K562 (cell line): ENCODE measurements at regions not wholly inside any gene's neighbourhood (a gene's known extent, or its start where the extent isn't known, plus 50 kb on each side); places are given as distances from the start of the nearest gene placed in this dataset.

Experiments used
- CC2D1A ChIP-seq: fragments of 450-650 bp; IDR thresholded peaks from 2 replicates; pipeline ENCODE4 v1.6.1; 2017; ENCODE audit warnings: mild to moderate bottlenecking
- CHD4 ChIP-seq: fragments of 200-600 bp; sonication (generic); IDR thresholded peaks from 3 replicates; pipeline ENCODE4 v1.6.1; 2012; ENCODE audit warnings: low read depth, mild to moderate bottlenecking, mixed read lengths, low read length, inconsistent platforms; ENCODE audit not compliant: insufficient read depth, insufficient replicate concordance, poor library complexity, severe bottlenecking
- FOXK2 ChIP-seq, 2 experiments: fragments of 450-650 bp; IDR thresholded peaks in 1 of 2; conservative IDR thresholded peaks in 1 of 2; 2 replicates each; pipeline ENCODE4 v1.6.1; 2016; ENCODE audit warnings: low read depth in 2 of 2, mild to moderate bottlenecking in 1 of 2
- HDAC2 ChIP-seq: fragments of 450-650 bp; IDR thresholded peaks from 2 replicates; pipeline ENCODE4 v1.6.1; 2016; ENCODE audit warnings: mild to moderate bottlenecking
- HOMEZ ChIP-seq: fragments of 250-450 bp; sonication (Bioruptor Pico); IDR thresholded peaks from 2 replicates; pipeline ENCODE4 v1.4.0; 2020; ENCODE audit warnings: mild to moderate bottlenecking, moderate library complexity
- IRF1 ChIP-seq: sonication (generic); formaldehyde crosslinking; IDR thresholded peaks from 2 replicates; pipeline ENCODE4 v1.8.0; 2022; ENCODE audit warnings: missing genetic modification reagents, mild to moderate bottlenecking, borderline replicate concordance
- JUNB ChIP-seq: fragments of 450-650 bp; formaldehyde crosslinking; conservative IDR thresholded peaks from 2 replicates; pipeline ENCODE4 v1.4.0; 2020; ENCODE audit warnings: mild to moderate bottlenecking
- NUFIP1 ChIP-seq: fragments of 450-650 bp; IDR thresholded peaks from 2 replicates; pipeline ENCODE4 v1.6.1; 2018; ENCODE audit not compliant: partially characterized antibody
- POU5F1 ChIP-seq: fragments of 150-350 bp; IDR thresholded peaks from 2 replicates; pipeline ENCODE4 v1.6.1; 2014; ENCODE audit warnings: borderline replicate concordance, low read length, low read depth, mild to moderate bottlenecking; ENCODE audit not compliant: partially characterized antibody
- THAP7 ChIP-seq: fragments of 250-450 bp; sonication (Bioruptor Pico); IDR thresholded peaks from 2 replicates; pipeline ENCODE4 v1.5.0; 2021
- ZFPM2 ChIP-seq: fragments of 250-450 bp; sonication (Bioruptor Pico); IDR thresholded peaks from 2 replicates; pipeline ENCODE4 v1.5.1; 2022; ENCODE audit warnings: mild to moderate bottlenecking
- ZFX ChIP-seq: sonication (generic); formaldehyde crosslinking; IDR thresholded peaks from 2 replicates; pipeline ENCODE4 v1.8.0; 2022; ENCODE audit warnings: mild to moderate bottlenecking, missing genetic modification reagents, moderate library complexity
- ZNF184 ChIP-seq: sonication (generic); formaldehyde crosslinking; IDR thresholded peaks from 2 replicates; pipeline ENCODE4 v1.5.0; 2020; ENCODE audit warnings: missing genetic modification reagents
- ZNF436 ChIP-seq: fragments of 250-450, 450-650 bp; sonication (Bioruptor Pico); formaldehyde crosslinking; IDR thresholded peaks from 2 replicates; pipeline ENCODE4 v1.7.0; 2020; ENCODE audit warnings: mild to moderate bottlenecking
- ZNF589 ChIP-seq: fragments of 200-800 bp; sonication (Bioruptor generic); IDR thresholded peaks from 2 replicates; pipeline ENCODE4 v1.6.1; 2016; ENCODE audit warnings: low read depth, missing genetic modification characterization, missing compliant biosample characterization
- TF ChIP-seq, protein P1 (sequence below), 2 experiments: fragments of 450-650 bp; formaldehyde crosslinking in 1 of 2; IDR thresholded peaks; 2 replicates each; pipeline versions ENCODE4 v1.4.0 to v1.6.1; 2014 to 2020; ENCODE audit warnings: mild to moderate bottlenecking in 2 of 2, borderline replicate concordance in 1 of 2, low read depth in 1 of 2

DNA sequence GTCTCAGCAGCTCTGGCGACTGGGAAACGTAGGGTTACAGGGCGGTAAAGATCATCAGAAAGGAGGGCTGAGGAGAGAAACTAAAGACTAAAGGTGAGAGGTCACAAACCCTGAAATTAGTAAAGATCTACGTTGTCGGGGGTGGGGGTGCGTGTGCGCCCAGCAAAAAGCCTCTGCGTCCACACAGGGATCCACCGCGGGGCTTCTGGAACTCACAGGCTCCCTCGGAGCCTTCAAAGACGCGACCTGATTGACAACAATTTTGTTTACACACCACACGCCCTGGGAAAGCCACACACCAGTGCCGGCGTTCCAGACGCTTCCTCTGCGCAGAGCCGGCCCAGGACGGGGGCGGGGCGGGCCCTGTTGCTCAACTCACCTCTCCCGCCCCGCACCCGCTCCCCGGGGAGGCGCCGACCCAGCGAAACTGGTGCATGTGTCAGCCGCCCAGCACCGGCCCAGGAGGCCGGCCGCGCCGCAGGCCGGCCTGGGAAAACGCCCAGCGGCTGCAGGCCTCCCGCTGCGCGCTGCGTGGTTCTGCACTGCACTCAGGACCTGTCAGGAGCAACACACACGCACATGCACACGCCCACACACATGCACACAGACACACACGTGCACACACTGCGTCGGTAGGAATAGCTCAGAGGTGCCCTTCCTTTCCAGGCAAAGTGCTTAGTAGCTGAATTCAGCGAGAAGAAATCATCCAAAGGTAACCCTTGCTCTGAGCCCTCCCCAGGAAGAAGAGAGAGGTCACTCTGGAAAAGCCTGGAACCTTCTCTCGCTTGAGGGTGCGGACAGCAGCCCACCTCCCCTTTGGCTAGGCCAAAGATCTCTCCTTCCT lies 57.2 kb upstream of the ARID1B start (continued):
- TF ChIP-seq, protein P1, sequence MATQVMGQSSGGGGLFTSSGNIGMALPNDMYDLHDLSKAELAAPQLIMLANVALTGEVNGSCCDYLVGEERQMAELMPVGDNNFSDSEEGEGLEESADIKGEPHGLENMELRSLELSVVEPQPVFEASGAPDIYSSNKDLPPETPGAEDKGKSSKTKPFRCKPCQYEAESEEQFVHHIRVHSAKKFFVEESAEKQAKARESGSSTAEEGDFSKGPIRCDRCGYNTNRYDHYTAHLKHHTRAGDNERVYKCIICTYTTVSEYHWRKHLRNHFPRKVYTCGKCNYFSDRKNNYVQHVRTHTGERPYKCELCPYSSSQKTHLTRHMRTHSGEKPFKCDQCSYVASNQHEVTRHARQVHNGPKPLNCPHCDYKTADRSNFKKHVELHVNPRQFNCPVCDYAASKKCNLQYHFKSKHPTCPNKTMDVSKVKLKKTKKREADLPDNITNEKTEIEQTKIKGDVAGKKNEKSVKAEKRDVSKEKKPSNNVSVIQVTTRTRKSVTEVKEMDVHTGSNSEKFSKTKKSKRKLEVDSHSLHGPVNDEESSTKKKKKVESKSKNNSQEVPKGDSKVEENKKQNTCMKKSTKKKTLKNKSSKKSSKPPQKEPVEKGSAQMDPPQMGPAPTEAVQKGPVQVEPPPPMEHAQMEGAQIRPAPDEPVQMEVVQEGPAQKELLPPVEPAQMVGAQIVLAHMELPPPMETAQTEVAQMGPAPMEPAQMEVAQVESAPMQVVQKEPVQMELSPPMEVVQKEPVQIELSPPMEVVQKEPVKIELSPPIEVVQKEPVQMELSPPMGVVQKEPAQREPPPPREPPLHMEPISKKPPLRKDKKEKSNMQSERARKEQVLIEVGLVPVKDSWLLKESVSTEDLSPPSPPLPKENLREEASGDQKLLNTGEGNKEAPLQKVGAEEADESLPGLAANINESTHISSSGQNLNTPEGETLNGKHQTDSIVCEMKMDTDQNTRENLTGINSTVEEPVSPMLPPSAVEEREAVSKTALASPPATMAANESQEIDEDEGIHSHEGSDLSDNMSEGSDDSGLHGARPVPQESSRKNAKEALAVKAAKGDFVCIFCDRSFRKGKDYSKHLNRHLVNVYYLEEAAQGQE (IDR thresholded peaks at IDR 0.05; ENCODE audit: borderline replicate concordance): peak; percentile 94
- TF ChIP-seq, protein P1 (CRISPR knock-in tag; IDR thresholded peaks at IDR 0.05; ENCODE audit: low read depth): no peak
- TF ChIP-seq HDAC2 (peak; percentile 62; the same call in 1 of the 2 replicates), POU5F1 (no peak), HOMEZ (CRISPR knock-in tag) (no peak), CC2D1A (no peak), ZNF184 (CRISPR knock-in tag) (no peak), JUNB (CRISPR knock-in tag) (no peak), ZFPM2 (CRISPR knock-in tag) (no peak), ZFX (CRISPR knock-in tag) (peak; percentile 96), ZNF436 (CRISPR knock-in tag) (no peak), ZNF589 (CRISPR knock-in tag) (peak; percentile 78; the same call in 1 of the 2 replicates), NUFIP1 (no peak), THAP7 (no peak), FOXK2 (conservative IDR thresholded peaks at IDR 0.05 in 1 of 2, IDR thresholded peaks at IDR 0.05 in 1 of 2; ENCODE audit: low read depth in 2 of 2) (peak; percentile 80 to 86), CHD4 (no peak), IRF1 (CRISPR knock-in tag) (no peak)
